Mucosa of descending colon (tissue), 3 donors: ENCODE measurements at regions not wholly inside any gene's neighbourhood (a gene's known extent, or its start where the extent isn't known, plus 50 kb on each side); places are given as distances from the start of the nearest gene placed in this dataset.

Experiments
- ATAC-seq: fragments of 200-7000 bp; cut with Tn5 transposase; one replicate; pipeline ENCODE4 v1.9.1; 2020; ENCODE audit warnings: mild to moderate bottlenecking, moderate library complexity
- DNase-seq, 3 donors: peaks; one replicate each; pipeline ENCODE4 v3.0.0-alpha.2; 2020
- H3K36me3 ChIP-seq: fragments of 200-600 bp; one replicate; pipeline ENCODE4 v1.8.0; 2021; ENCODE audit warnings: low read depth, mild to moderate bottlenecking
- H3K4me1 ChIP-seq: fragments of 200-600 bp; one replicate; pipeline ENCODE4 v1.8.0; 2021; ENCODE audit warnings: low read depth, mild to moderate bottlenecking
- H3K4me3 ChIP-seq: fragments of 200-600 bp; one replicate; pipeline ENCODE4 v1.8.0; 2021; ENCODE audit warnings: mild to moderate bottlenecking
- H3K9me3 ChIP-seq: fragments of 200-600 bp; one replicate; pipeline ENCODE4 v1.8.0; 2021; ENCODE audit warnings: mild to moderate bottlenecking
- intact Hi-C, 2 donors: fragments of 100-400 bp; cut with DNase I in 1 of 2; cut with micrococcal nuclease in 1 of 2; formaldehyde crosslinking; loops; one replicate each; pipeline versions ENCODE4 v1.11.0 to v1.11.1; 2022; cut with DNase I, micrococcal nuclease
- TF ChIP-seq, protein P1 (sequence below): fragments of 200-600 bp; IDR thresholded peaks from one replicate; pipeline ENCODE4 v1.8.0; 2022; ENCODE audit warnings: antibody characterized with exemption, mild to moderate bottlenecking
- donor health status: DM: no; HTN: no; CAD: no; lungs with moderate emphysema.
- donor health status: DM: no; HTN: no; CAD: no.
- donor health status: DM: no; HTN: yes; CAD: no.

DNA sequence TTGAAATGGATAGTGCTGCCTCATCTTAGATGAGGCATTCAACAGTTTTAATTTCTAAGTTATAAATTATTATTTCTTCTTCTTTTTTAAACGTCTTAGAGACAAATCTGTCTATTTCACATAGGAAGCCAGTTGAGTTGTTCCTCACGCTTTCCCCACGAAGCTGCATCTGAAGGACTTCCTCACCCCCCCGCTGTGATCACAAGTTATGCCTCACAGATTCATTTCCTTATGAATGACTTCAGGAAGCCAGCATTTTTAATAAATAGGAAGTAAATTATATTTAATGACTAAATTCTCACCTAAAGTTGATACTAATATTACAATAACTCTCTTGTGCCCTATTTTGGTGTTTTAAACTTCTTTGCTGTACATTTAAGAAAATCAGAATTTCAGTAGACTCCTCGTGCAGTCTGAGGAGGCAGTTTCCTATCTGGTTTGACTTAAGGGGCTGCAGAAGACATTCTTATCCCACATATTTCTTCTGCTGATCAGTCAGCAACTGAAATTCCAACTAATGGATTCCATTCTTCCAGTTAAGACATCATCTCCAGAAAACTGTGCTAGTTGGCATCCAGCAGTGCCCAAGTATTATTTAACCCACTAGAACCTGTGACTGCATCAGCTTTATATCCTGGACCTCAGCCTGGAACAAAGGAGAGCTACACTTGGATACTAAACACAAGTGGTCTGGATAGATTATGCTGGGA lies 182.7 kb upstream of the CCN2 start:
- H3K36me3 ChIP-seq, result no peaks in the 10 kb centered on the region
- no peak overlapping the region for H3K4me3 ChIP-seq
- peak in 1 of 3 donors; percentile 38 for DNase-seq
- intact Hi-C loops, result no loop called here
- H3K4me1 ChIP-seq, result no peaks in the 10 kb centered on the region
- H3K9me3 ChIP-seq, result no peaks in the 10 kb centered on the region
- TF ChIP-seq, protein P1, sequence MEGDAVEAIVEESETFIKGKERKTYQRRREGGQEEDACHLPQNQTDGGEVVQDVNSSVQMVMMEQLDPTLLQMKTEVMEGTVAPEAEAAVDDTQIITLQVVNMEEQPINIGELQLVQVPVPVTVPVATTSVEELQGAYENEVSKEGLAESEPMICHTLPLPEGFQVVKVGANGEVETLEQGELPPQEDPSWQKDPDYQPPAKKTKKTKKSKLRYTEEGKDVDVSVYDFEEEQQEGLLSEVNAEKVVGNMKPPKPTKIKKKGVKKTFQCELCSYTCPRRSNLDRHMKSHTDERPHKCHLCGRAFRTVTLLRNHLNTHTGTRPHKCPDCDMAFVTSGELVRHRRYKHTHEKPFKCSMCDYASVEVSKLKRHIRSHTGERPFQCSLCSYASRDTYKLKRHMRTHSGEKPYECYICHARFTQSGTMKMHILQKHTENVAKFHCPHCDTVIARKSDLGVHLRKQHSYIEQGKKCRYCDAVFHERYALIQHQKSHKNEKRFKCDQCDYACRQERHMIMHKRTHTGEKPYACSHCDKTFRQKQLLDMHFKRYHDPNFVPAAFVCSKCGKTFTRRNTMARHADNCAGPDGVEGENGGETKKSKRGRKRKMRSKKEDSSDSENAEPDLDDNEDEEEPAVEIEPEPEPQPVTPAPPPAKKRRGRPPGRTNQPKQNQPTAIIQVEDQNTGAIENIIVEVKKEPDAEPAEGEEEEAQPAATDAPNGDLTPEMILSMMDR, result no peak
- ATAC-seq, result no peak

DNA sequence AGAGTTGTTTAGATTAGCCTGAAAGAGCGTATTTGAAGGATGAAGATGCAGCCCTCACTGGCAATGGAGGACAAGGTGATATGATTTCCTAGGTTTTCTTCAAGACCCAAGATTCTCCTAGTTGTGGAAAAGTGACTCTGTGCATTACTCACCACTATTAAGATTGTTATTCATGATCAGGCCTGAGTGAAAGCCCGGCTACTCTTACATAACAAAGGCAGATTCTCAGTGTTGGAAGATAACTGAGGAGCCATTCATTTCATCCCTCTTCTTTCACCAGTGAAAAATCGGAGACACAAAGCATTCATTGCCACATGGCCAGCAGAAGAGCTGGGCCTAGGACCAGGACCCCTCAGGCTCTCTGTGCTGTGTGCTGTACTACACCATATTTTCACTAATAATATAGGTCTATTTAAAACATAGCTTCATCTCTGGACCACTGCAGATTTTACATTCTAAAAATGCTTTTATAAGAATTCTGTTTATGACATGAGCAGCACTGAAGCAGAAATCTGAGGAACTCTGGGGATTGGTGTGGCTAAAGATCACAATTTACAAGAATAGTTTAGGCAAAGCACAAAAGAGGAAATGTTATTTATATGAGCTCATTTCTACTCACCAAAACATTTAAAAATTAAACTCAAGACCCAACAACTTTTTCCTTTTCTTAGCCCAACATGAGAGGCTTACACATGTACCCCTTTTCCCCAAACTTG lies 181.9 kb upstream of the CCN2 start:
- H3K4me1 ChIP-seq, result no peaks in the 10 kb centered on the region
- H3K36me3 ChIP-seq, result no peaks in the 10 kb centered on the region
- TF ChIP-seq, protein P1, result no peak
- ATAC-seq, result no peak
- intact Hi-C loops, result no loop called here
- no peak for DNase-seq
- H3K9me3 ChIP-seq, result no peaks in the 10 kb centered on the region
- H3K4me3 ChIP-seq, result no peak overlapping the region

DNA sequence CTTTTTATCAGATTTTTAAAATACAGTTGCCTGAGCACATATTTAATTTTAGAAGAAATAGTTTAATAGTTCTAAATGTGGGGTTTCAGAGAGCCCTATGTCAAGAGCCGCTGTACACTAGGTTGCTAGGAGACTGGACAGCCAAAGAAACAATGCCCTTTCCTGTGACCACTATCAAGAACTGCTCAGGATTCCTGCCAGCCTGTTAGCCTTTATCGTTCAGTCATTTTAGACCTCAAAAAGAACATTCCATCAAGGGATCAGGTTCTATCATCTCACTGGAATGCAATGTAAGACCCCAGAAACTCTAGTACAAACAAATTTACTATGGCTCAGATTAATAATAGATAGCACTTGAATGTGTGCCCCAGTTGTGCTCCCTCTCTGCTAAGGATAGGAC lies 181.2 kb upstream of the CCN2 start:
- no peak for DNase-seq
- no peaks in the 10 kb centered on the region for H3K9me3 ChIP-seq
- no peaks in the 10 kb centered on the region for H3K4me1 ChIP-seq
- no peak overlapping the region for H3K4me3 ChIP-seq
- intact Hi-C loops, result no loop called here
- TF ChIP-seq, protein P1, result no peak
- no peaks in the 10 kb centered on the region for H3K36me3 ChIP-seq
- no peak for ATAC-seq

DNA sequence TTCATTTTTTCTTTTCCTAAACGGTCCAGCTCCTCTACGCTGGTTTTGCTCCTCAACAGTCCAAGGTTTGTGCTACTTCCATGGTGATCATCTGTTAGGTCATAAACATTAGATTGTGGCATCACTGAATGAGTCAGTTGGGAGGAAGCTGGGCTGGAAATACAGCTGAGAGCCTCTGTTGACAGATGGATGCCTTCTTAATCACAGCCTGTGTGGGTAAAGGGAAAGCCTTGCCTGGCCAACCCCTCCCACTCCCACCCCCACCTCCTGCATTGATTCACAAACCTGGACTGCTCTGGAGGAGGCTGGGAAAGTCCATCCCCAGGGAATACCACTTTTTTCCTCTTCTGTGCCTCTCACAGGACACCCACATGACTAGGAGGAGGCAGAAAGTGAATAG lies 180.6 kb upstream of the CCN2 start:
- DNase-seq, result no peak
- peak; percentile 78 for ATAC-seq
- TF ChIP-seq, protein P1, result no peak
- H3K9me3 ChIP-seq, result no peaks in the 10 kb centered on the region
- no peaks in the 10 kb centered on the region for H3K4me1 ChIP-seq
- no peaks in the 10 kb centered on the region for H3K36me3 ChIP-seq
- intact Hi-C loops, result no loop called here
- H3K4me3 ChIP-seq, result no peak overlapping the region

DNA sequence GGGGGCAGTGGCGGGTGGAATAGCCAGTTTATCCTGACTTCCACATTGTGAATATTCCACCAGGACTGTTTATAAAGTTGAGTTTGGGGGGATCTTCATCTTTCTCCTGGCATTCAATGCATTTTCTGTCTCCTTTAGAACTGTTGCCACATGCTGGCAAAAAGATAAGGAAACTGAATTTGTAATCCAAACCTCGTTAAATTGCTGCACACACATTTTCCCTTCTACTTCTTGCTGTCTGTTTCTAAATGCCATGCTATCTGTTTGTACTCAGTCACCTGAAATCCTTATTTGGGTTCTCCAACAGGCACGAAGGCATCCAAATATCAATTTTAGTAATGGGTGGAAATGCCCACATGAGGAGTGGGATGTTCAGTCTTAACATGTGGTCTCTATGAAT lies 180.2 kb upstream of the CCN2 start:
- H3K9me3 ChIP-seq, result no peaks in the 10 kb centered on the region
- intact Hi-C loops, result no loop called here
- H3K4me3 ChIP-seq, result no peak overlapping the region
- ATAC-seq, result no peak
- H3K36me3 ChIP-seq, result no peaks in the 10 kb centered on the region
- TF ChIP-seq, protein P1, result no peak
- H3K4me1 ChIP-seq, result no peaks in the 10 kb centered on the region
- no peak for DNase-seq
